GM12878 (cell line): ENCODE measurements at regions not wholly inside any gene's neighbourhood (a gene's known extent, or its start where the extent isn't known, plus 50 kb on each side); places are given as distances from the start of the nearest gene placed in this dataset.

Experiments used
- ATAC-seq: fragments of 200-7000 bp; cut with Tn5 transposase; 3 replicates; pipeline ENCODE4 v1.9.1; 2020; ENCODE audit warnings: mild to moderate bottlenecking, moderate library complexity
- BruUV-seq: library from RNA; stranded (reverse); fragments of 400-500 nt; replicated peaks from 2 replicates; lab custom pipeline; 2021; lab: Mats Ljungman, UMichigan
- CTCF ChIA-PET: fragments of 300-600 bp; sonication (Branson Sonifier 250); formaldehyde crosslinking; extraction: SDS; loops from one replicate; lab custom pipeline; 2021; ENCODE audit warnings: inconsistent platforms; lab: Yijun Ruan, JAX
- POLR2A ChIA-PET: fragments of 350-600 bp; formaldehyde crosslinking; extraction: SDS; loops from one replicate; lab custom pipeline; 2021; ENCODE audit warnings: inconsistent platforms; lab: Charles Lee
- RAD21 ChIA-PET: fragments of 300-600 bp; sonication (Branson Sonifier 250); formaldehyde crosslinking; loops from one replicate; lab custom pipeline; 2023; ENCODE audit warnings: antibody characterized with exemption; ENCODE audit not compliant: unreplicated experiment; lab: Charles Lee
- SMC1A ChIA-PET: fragments of 300-600 bp; sonication (Branson Sonifier 250); formaldehyde crosslinking; loops from one replicate; lab custom pipeline; 2023; ENCODE audit not compliant: unreplicated experiment, uncharacterized antibody; lab: Charles Lee
- DNase-seq: peaks from one replicate; pipeline ENCODE4 v3.0.0-alpha.2; 2011; ENCODE audit warnings: low read depth, low spot score
- FAIRE-seq: peaks from 3 replicates; lab custom pipeline; 2011; peaks lifted over from hg19 to GRCh38; lab: Jason Lieb, UNC
- H2AFZ ChIP-seq: 2 replicates; pipeline ENCODE4 v1.6.0; 2011; ENCODE audit warnings: low read depth, low read length, control low read depth; ENCODE audit not compliant: control insufficient read depth
- H3K27ac ChIP-seq: 2 replicates; pipeline ENCODE4 v1.5.1; 2011; ENCODE audit warnings: control low read depth; ENCODE audit not compliant: control insufficient read depth, insufficient read depth
- H3K27me3 ChIP-seq, 2 experiments: replicated peaks in 1 of 2; 2 replicates each; pipeline versions ENCODE4 v1.6.0 to v1.6.1; 2011; ENCODE audit warnings: low read length in 1 of 2; ENCODE audit not compliant: control insufficient read depth in 2 of 2, insufficient read depth in 2 of 2
- H3K36me3 ChIP-seq, 2 experiments: 2 replicates each; pipeline ENCODE4 v1.5.1; 2011; ENCODE audit warnings: low read length in 1 of 2; ENCODE audit not compliant: control insufficient read depth in 2 of 2, insufficient read depth in 2 of 2
- H3K4me1 ChIP-seq: 2 replicates; pipeline ENCODE4 v1.6.1; 2011; ENCODE audit warnings: mild to moderate bottlenecking, low read length, moderate library complexity, mixed read lengths; ENCODE audit not compliant: control insufficient read depth, insufficient read depth
- H3K4me2 ChIP-seq: 2 replicates; pipeline ENCODE4 v1.6.0; 2011; ENCODE audit warnings: control low read depth; ENCODE audit not compliant: control insufficient read depth, insufficient read depth
- H3K4me3 ChIP-seq: fragments of 200-600 bp; sonication (generic); 2 replicates; pipeline ENCODE4 v1.5.1; 2016
- H3K79me2 ChIP-seq: 2 replicates; pipeline ENCODE4 v1.6.0; 2011; ENCODE audit warnings: low read length; ENCODE audit not compliant: control insufficient read depth, insufficient read depth
- H3K9ac ChIP-seq: 2 replicates; pipeline ENCODE4 v1.8.0; 2011; ENCODE audit warnings: low read length, control low read depth, mixed read lengths; ENCODE audit not compliant: control insufficient read depth, insufficient read depth
- H3K9me3 ChIP-seq: replicated peaks from 3 replicates; pipeline ENCODE4 v1.5.1; 2011; ENCODE audit warnings: mild to moderate bottlenecking, low read length; ENCODE audit not compliant: control insufficient read depth, insufficient read depth
- H4K20me1 ChIP-seq: 2 replicates; pipeline ENCODE4 v1.6.0; 2011; ENCODE audit not compliant: control insufficient read depth, insufficient read depth
- ATF7 ChIP-seq: fragments of 450-650 bp; IDR thresholded peaks from 2 replicates; pipeline ENCODE4 v1.6.1; 2016; ENCODE audit warnings: low read depth, mild to moderate bottlenecking
- CEBPZ ChIP-seq: fragments of 150-350 bp; IDR thresholded peaks from 2 replicates; pipeline ENCODE4 v1.6.1; 2016; ENCODE audit warnings: low read depth, low read length
- CTCF ChIP-seq, 3 experiments: IDR thresholded peaks in 2 of 3; conservative IDR thresholded peaks in 1 of 3; 2 replicates each; pipeline ENCODE4 v1.5.1; 2011; ENCODE audit warnings: low read depth in 3 of 3, low read length in 3 of 3, mild to moderate bottlenecking in 3 of 3, control low read depth in 2 of 3, moderate library complexity in 2 of 3, inconsistent platforms in 1 of 3, mixed read lengths in 1 of 3; ENCODE audit not compliant: control insufficient read depth in 2 of 3, insufficient read depth in 1 of 3; ENCODE audit errors: extremely low read depth in 1 of 3
- E2F4 ChIP-seq: IDR thresholded peaks from 2 replicates; pipeline ENCODE4 v1.6.1; 2012; ENCODE audit warnings: low read depth, low read length, improper control_type of control experiment
- FOXM1 ChIP-seq: IDR thresholded peaks from 2 replicates; pipeline ENCODE4 v1.6.1; 2012; ENCODE audit warnings: low read depth, mild to moderate bottlenecking, inconsistent platforms, low read length, moderate library complexity
- GABPA ChIP-seq: IDR thresholded peaks from 2 replicates; pipeline ENCODE4 v1.6.1; 2014; ENCODE audit warnings: antibody characterized with exemption, low read depth, mild to moderate bottlenecking, inconsistent platforms
- LARP7 ChIP-seq: fragments of 450-650 bp; IDR thresholded peaks from 2 replicates; pipeline ENCODE4 v1.6.1; 2017; ENCODE audit warnings: mild to moderate bottlenecking
- PAX5 ChIP-seq: IDR thresholded peaks from 2 replicates; pipeline ENCODE4 v1.6.1; 2011; ENCODE audit warnings: low read depth, low read length, borderline replicate concordance
- POLR2AphosphoS2 ChIP-seq: IDR thresholded peaks from 2 replicates; pipeline ENCODE4 v1.6.1; 2011; ENCODE audit warnings: low read depth, mild to moderate bottlenecking, low read length, improper control_type of control experiment, moderate library complexity
- RELA ChIP-seq: fragments of 450-650 bp; IDR thresholded peaks from 2 replicates; pipeline ENCODE4 v1.8.0; 2014; ENCODE audit warnings: borderline replicate concordance; ENCODE audit not compliant: partially characterized antibody
- SMAD1 ChIP-seq: fragments of 450-650 bp; IDR thresholded peaks from 2 replicates; pipeline ENCODE4 v1.6.1; 2018; ENCODE audit warnings: mild to moderate bottlenecking, low read depth; ENCODE audit not compliant: partially characterized antibody
- SMAD5 ChIP-seq: IDR thresholded peaks from 2 replicates; pipeline ENCODE4 v1.6.1; 2016; ENCODE audit warnings: antibody characterized with exemption, low read depth
- ZNF622 ChIP-seq: fragments of 450-650 bp; IDR thresholded peaks from 2 replicates; pipeline ENCODE4 v1.6.1; 2017; ENCODE audit warnings: mild to moderate bottlenecking, inconsistent platforms
- WGBS: methylation state at CpG from one replicate; pipeline ENCODE4 v1.1.6; 2016; ENCODE audit warnings: low lambda C conversion rate; ENCODE audit not compliant: insufficient replicate concordance, insufficient coverage; ENCODE audit errors: missing lambda C conversion rate; 5-methylcytosine and 5-hydroxymethylcytosine counted together
- in situ Hi-C: fragments of 300-500 bp; cut with MboI; formaldehyde crosslinking; loops from 9 replicates; pipeline ENCODE4 v1.14.3; 2018; ENCODE audit warnings: mixed read lengths
- intact Hi-C: fragments of 100-400 bp; cut with micrococcal nuclease; formaldehyde crosslinking; loops from one replicate; pipeline ENCODE4 v1.14.2; 2022; ENCODE audit not compliant: unreplicated experiment
- TF ChIP-seq, protein P1 (sequence below): fragments of 450-650 bp; IDR thresholded peaks from 2 replicates; pipeline ENCODE4 v1.6.1; 2016; ENCODE audit warnings: mild to moderate bottlenecking

DNA sequence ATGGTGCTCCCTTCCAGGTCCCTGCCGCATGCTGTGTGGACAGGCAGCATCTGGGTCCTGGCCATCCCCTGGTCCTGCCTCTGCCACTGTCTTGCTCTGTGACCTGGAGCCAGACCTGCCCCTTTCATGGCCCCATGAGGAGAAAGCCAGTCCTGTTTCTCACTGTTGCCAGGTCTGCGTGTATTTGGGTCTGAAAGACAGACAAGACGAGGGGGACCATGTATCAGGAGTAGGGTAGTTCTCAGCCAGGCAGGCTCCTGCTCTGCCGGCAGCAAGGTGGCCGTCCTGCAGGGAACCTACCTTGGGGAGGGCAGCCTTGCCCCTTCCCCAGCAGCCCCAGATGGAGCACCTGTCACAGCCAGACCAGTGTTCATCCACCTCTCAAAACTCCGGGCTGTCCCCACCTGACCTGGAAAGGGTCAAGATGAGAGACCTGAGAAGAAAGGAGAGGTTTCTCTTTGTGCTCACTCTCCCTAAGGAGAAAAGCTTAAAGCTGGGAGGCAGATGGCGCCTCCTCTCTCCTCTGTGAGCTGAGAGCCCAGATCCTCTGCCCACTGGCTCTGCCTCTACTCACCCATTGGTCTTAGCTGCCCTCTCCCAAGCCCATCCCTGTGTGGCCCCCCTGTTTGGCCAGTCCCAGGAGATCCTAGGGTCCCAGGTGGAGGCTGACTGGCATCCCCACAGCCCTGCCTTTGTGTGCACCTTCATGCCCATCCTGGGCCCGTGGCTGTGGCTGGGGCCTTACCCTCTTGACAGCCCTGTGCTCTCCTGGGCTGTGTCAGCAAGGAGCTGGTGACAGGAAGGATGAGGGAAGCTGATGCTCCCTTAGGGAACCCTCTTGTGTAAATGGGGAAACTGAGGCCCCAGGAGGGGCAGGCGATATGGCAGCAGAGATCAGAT is 116.1 kb upstream of the PCBD1 start:
- ChIA-PET SMC1A (no interaction called here), POLR2A (no interaction called here), CTCF (interaction anchor here (1.3 kb wide), 1 partner anchor 14 kb away, joined by 3 read pairs; no protein-coding TSS in a partner anchor), RAD21 (interaction anchor here (0.9 kb wide), 1 partner anchor 204 kb away, joined by 3 read pairs; no protein-coding TSS in a partner anchor)
- H4K20me1 ChIP-seq: no peaks in the 10 kb centered on the region
- no TSS peak for BruUV-seq
- no peaks in the 10 kb centered on the region for H3K27me3 ChIP-seq
- intact Hi-C loops: no loop called here
- DNase-seq (no peak), ATAC-seq (no peak), FAIRE-seq (no peak)
- no peak overlapping the region for H3K4me3 ChIP-seq
- H2AFZ ChIP-seq: no peak overlapping the region
- no peaks in the 10 kb centered on the region for H3K9me3 ChIP-seq
- H3K79me2 ChIP-seq: no peaks in the 10 kb centered on the region
- in situ Hi-C loops: no loop called here
- no peak overlapping the region for H3K4me2 ChIP-seq
- H3K36me3 ChIP-seq: no peaks in the 10 kb centered on the region
- 18% methylated on average over 8 of the region's 9 CpGs for WGBS
- H3K27ac ChIP-seq: no peak overlapping the region
- no peaks in the 10 kb centered on the region for H3K4me1 ChIP-seq
- no peak overlapping the region for H3K9ac ChIP-seq
- TF ChIP-seq FOXM1: no peak
- TF ChIP-seq SMAD1: no peak
- TF ChIP-seq LARP7: no peak
- no peak for TF ChIP-seq RELA
- no peak for TF ChIP-seq ZNF622
- no peak for TF ChIP-seq E2F4
- TF ChIP-seq, protein P1, sequence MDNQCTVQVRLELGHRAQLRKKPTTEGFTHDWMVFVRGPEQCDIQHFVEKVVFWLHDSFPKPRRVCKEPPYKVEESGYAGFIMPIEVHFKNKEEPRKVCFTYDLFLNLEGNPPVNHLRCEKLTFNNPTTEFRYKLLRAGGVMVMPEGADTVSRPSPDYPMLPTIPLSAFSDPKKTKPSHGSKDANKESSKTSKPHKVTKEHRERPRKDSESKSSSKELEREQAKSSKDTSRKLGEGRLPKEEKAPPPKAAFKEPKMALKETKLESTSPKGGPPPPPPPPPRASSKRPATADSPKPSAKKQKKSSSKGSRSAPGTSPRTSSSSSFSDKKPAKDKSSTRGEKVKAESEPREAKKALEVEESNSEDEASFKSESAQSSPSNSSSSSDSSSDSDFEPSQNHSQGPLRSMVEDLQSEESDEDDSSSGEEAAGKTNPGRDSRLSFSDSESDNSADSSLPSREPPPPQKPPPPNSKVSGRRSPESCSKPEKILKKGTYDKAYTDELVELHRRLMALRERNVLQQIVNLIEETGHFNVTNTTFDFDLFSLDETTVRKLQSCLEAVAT: no peak
- TF ChIP-seq SMAD5: no peak
- TF ChIP-seq POLR2AphosphoS2: no peak
- no peak for TF ChIP-seq CTCF (IDR thresholded peaks at IDR 0.05 in 2 of 3, conservative IDR thresholded peaks at IDR 0.05 in 1 of 3; ENCODE audit: control insufficient read depth in 2 of 3, extremely low read depth in 1 of 3, insufficient read depth in 1 of 3, low read depth in 3 of 3, low read length in 3 of 3)
- no peak for TF ChIP-seq GABPA
- TF ChIP-seq ATF7: no peak
- no peak for TF ChIP-seq PAX5
- no peak for TF ChIP-seq CEBPZ
